ENCODE measurements at regions not wholly inside any gene's neighbourhood (a gene's known extent, or its start where the extent isn't known, plus 50 kb on each side); places are given as distances from the start of the nearest gene placed in this dataset.

DNA sequence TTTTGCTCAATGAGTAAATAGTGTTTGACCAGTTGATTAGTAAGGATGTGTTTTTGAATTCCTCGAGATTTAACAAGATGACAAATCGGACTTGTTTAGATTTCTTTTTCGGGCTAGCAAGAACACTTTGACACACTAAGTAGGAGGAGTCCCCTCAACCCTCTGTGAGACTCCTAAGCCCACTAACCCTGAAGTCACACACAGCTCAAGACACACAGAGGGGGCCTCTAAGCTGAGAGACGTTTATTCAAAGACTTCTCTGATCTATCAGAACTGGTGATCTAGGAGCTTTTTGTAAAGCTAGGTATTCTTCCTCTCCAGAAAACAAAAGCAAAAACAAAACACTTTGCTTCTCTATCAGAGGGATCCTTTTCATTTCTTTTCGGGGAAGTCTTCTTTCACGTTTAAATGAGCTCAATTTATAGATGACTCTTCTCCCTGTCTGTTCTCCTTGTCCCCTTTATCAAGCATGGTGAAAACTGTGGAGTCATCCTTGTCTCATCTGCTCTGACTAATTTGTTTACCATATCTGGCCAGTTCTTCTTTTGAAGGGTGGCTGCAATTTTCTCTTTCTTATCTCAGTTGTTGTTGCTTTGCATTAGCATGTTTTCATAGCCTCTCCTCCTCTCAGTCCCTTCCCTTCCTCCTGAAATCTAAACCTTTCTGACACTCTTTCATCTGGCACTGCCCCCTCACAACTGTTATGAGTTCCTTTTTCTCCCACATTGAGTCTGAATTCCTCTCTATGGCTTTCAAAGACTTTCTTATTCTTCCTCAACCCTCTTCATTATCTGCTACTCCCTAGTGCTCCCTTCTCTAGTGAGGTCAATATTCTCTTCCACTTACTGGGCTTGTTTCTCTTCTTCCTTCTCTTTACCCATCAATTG lies 68.5 kb upstream of the RAI14 start (continued):
- TF ChIP-seq, protein P1, sequence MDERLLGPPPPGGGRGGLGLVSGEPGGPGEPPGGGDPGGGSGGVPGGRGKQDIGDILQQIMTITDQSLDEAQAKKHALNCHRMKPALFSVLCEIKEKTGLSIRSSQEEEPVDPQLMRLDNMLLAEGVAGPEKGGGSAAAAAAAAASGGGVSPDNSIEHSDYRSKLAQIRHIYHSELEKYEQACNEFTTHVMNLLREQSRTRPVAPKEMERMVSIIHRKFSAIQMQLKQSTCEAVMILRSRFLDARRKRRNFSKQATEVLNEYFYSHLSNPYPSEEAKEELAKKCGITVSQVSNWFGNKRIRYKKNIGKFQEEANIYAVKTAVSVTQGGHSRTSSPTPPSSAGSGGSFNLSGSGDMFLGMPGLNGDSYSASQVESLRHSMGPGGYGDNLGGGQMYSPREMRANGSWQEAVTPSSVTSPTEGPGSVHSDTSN (CRISPR knock-in tag; IDR thresholded peaks at IDR 0.05; ENCODE audit: low read depth), result no peak
- TF ChIP-seq, protein P1 (tag; conservative IDR thresholded peaks at IDR 0.05; ENCODE audit: low read depth), result peak; percentile 92
- TF ChIP-seq MTA1 (IDR thresholded peaks at IDR 0.05; ENCODE audit: borderline replicate concordance), result peak; percentile 95
- no peak for TF ChIP-seq TARDBP (IDR thresholded peaks at IDR 0.05)
- no peak for TF ChIP-seq ZNF764 (CRISPR knock-in tag; IDR thresholded peaks at IDR 0.05; ENCODE audit: low read depth)
- no peak for TF ChIP-seq HOXB6 (CRISPR knock-in tag; IDR thresholded peaks at IDR 0.05; ENCODE audit: borderline replicate concordance)
- TF ChIP-seq ZNF197 (CRISPR knock-in tag; IDR thresholded peaks at IDR 0.05; ENCODE audit: low read depth), result 0 out of 2 replicates have a peak, but pooled peaks have one; percentile 36
- no peak for TF ChIP-seq CHCHD3 (CRISPR knock-in tag; IDR thresholded peaks at IDR 0.05)
- TF ChIP-seq ZNF12 (CRISPR knock-in tag; IDR thresholded peaks at IDR 0.05), result no peak
- no peak for TF ChIP-seq SMAD2 (IDR thresholded peaks at IDR 0.05; ENCODE audit: low read depth, low read length)
- TF ChIP-seq POLR2AphosphoS5 (IDR thresholded peaks at IDR 0.05; ENCODE audit: control insufficient read depth, insufficient read depth, low read depth, low read length), result no peak
- TF ChIP-seq NCOR1 (IDR thresholded peaks at IDR 0.05), result peak; percentile 78
- TF ChIP-seq BRD4 (IDR thresholded peaks at IDR 0.05), result peak; percentile 84
- no peak for TF ChIP-seq CBX8 (IDR thresholded peaks at IDR 0.05; ENCODE audit: borderline replicate concordance, extremely low read depth, low read depth, low read length, poor library complexity, severe bottlenecking)
- no peak for TF ChIP-seq ZNF696 (CRISPR knock-in tag; conservative IDR thresholded peaks at IDR 0.05)
- no peak for TF ChIP-seq MTF1 (CRISPR knock-in tag; IDR thresholded peaks at IDR 0.05; ENCODE audit: borderline replicate concordance)
- no peak for TF ChIP-seq SIX5 (IDR thresholded peaks at IDR 0.05; ENCODE audit: borderline replicate concordance in 1 of 2, insufficient read depth in 1 of 2, low read depth in 1 of 2, low read length in 2 of 2)
- TF ChIP-seq CREB1 (IDR thresholded peaks at IDR 0.05), result no peak
- no peak for TF ChIP-seq CREB1 (CRISPR knock-in tag; IDR thresholded peaks at IDR 0.05)
- TF ChIP-seq EWSR1 (IDR thresholded peaks at IDR 0.05; ENCODE audit: borderline replicate concordance, low read depth, partially characterized antibody), result no peak
- peak; percentile 93 for TF ChIP-seq JUN (IDR thresholded peaks at IDR 0.05; ENCODE audit: borderline replicate concordance, low read depth, low read length)
- no peak for TF ChIP-seq JUN (CRISPR knock-in tag; IDR thresholded peaks at IDR 0.05; ENCODE audit: borderline replicate concordance)
- TF ChIP-seq MCM3 (IDR thresholded peaks at IDR 0.05), result no peak
- no peak for TF ChIP-seq NRF1 (conservative IDR thresholded peaks at IDR 0.05 in 1 of 2, IDR thresholded peaks at IDR 0.05 in 1 of 2)
- no peak for TF ChIP-seq KAT2B (IDR thresholded peaks at IDR 0.05; ENCODE audit: low read depth, low read length)
- TF ChIP-seq KAT8 (IDR thresholded peaks at IDR 0.05; ENCODE audit: low read depth), result no peak
- no peak for TF ChIP-seq ZNF274 (IDR thresholded peaks at IDR 0.05; ENCODE audit: borderline replicate concordance, low read depth, low read length)
- no peak for TF ChIP-seq POLR2AphosphoS2 (IDR thresholded peaks at IDR 0.05; ENCODE audit: low read length)
- TF ChIP-seq SLC30A9 (CRISPR knock-in tag; IDR thresholded peaks at IDR 0.05), result no peak

Data from K562 (cell line).